Activated B cell treated with CpG ODN at 0.5 μM for 24 hours (primary cell): ENCODE measurements at regions not wholly inside any gene's neighbourhood (a gene's known extent, or its start where the extent isn't known, plus 50 kb on each side); places are given as distances from the start of the nearest gene placed in this dataset.
"Not testable (repeated sequence)": the region's sequence is repeated elsewhere in the genome, so short reads cannot be mapped to it uniquely, and the experiment has no call there.

Source experiments
- ATAC-seq: fragments of 200-7000 bp; cut with Tn5 transposase; one replicate; pipeline ENCODE4 v1.10.0; 2021; ENCODE audit warnings: low read depth, mild to moderate bottlenecking, moderate library complexity
- CTCF ChIA-PET: fragments of 350-600 bp; sonication (Branson Sonifier 250); formaldehyde crosslinking; loops from one replicate; lab custom pipeline; 2021; ENCODE audit warnings: antibody characterized with exemption; lab: Charles Lee
- POLR2A ChIA-PET: fragments of 350-600 bp; sonication (Branson Sonifier 250); formaldehyde crosslinking; loops from one replicate; lab custom pipeline; 2021; ENCODE audit warnings: antibody characterized with exemption; lab: Charles Lee
- DNase-seq: peaks from one replicate; pipeline ENCODE4 v3.0.0; 2022
- H3K27ac Mint-ChIP-seq: one replicate; pipeline ENCODE4 v1.8.0; 2020; ENCODE audit warnings: mixed read lengths
- H3K27me3 Mint-ChIP-seq: one replicate; pipeline ENCODE4 v1.8.0; 2021; ENCODE audit warnings: mixed read lengths
- H3K36me3 Mint-ChIP-seq: one replicate; pipeline ENCODE4 v1.8.0; 2021; ENCODE audit warnings: low read depth, mixed read lengths
- H3K4me1 Mint-ChIP-seq: one replicate; pipeline ENCODE4 v1.8.0; 2021; ENCODE audit warnings: mixed read lengths
- H3K4me3 Mint-ChIP-seq: one replicate; pipeline ENCODE4 v1.8.0; 2020; ENCODE audit warnings: mild to moderate bottlenecking, mixed read lengths
- H3K9me3 Mint-ChIP-seq: one replicate; pipeline ENCODE4 v1.8.0; 2020; ENCODE audit warnings: mixed read lengths
- intact Hi-C: fragments of 100-400 bp; cut with micrococcal nuclease; formaldehyde crosslinking; loops from one replicate; pipeline ENCODE4 v1.15.1; 2024
- TF ChIP-seq, protein P1 (sequence below): fragments of 200-600 bp; IDR thresholded peaks from one replicate; pipeline ENCODE4 v1.8.0; 2022; ENCODE audit warnings: antibody characterized with exemption, mild to moderate bottlenecking

DNA sequence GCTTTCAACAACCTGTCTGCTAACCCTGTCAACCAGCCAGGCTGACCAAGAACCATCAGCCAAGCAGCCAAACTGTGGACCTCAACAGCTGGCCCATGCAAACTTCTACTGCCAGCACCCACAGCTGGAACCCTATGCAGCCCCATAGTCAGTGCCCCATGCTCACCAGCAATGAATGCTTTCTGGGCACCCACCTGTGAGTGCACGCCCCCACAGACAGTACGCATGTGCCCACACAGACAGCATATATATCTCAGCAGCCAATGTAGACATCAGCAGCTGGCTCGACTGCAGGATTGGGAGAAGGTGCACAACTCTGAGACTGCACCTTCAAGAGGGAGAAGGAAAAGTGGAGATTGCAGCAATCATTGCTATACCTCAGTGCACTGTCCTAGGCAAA lies 1534.6 kb downstream of the GRIK2 start:
- no peak overlapping the region for H3K27ac Mint-ChIP-seq
- ChIA-PET CTCF (no interaction called here), POLR2A (no interaction called here)
- DNase-seq = no peak
- H3K4me3 Mint-ChIP-seq = no peak overlapping the region
- TF ChIP-seq, protein P1, sequence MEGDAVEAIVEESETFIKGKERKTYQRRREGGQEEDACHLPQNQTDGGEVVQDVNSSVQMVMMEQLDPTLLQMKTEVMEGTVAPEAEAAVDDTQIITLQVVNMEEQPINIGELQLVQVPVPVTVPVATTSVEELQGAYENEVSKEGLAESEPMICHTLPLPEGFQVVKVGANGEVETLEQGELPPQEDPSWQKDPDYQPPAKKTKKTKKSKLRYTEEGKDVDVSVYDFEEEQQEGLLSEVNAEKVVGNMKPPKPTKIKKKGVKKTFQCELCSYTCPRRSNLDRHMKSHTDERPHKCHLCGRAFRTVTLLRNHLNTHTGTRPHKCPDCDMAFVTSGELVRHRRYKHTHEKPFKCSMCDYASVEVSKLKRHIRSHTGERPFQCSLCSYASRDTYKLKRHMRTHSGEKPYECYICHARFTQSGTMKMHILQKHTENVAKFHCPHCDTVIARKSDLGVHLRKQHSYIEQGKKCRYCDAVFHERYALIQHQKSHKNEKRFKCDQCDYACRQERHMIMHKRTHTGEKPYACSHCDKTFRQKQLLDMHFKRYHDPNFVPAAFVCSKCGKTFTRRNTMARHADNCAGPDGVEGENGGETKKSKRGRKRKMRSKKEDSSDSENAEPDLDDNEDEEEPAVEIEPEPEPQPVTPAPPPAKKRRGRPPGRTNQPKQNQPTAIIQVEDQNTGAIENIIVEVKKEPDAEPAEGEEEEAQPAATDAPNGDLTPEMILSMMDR = no peak
- H3K9me3 Mint-ChIP-seq = peaks cover 3% of the 10 kb centered on the region
- intact Hi-C loops = no loop called here
- ATAC-seq = no peak
- H3K36me3 Mint-ChIP-seq = no peaks in the 10 kb centered on the region
- H3K27me3 Mint-ChIP-seq = no peaks in the 10 kb centered on the region
- no peaks in the 10 kb centered on the region for H3K4me1 Mint-ChIP-seq

DNA sequence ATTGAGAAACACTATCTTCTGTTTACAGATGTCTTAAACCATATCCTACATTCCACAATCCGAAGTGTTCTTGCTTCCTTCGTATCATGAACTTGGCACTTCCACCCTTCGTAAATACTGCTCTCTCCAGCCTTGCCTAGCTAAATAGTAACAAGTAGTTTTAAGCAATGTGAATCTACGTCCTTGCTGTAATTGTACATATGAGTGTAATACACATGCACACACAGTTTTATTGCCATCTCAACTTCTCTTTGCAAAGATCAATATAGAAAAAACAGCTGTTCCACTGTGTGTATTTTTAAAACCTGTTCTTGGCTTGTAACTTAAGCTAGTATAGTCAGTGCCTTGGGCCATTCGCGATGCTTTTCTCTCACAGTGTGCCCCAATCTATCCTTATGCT lies 1524.7 kb downstream of the GRIK2 start:
- Mint-ChIP-seq H3K36me3 (no peaks in the 10 kb centered on the region), H3K4me1 (no peaks in the 10 kb centered on the region), H3K27ac (no peak overlapping the region), H3K4me3 (no peak overlapping the region), H3K27me3 (no peaks in the 10 kb centered on the region), H3K9me3 (peaks cover 12% of the 10 kb centered on the region)
- ChIA-PET POLR2A (no interaction called here), CTCF (no interaction called here)
- DNase-seq = no peak
- TF ChIP-seq, protein P1 = no peak
- ATAC-seq = no peak
- intact Hi-C loops = no loop called here

DNA sequence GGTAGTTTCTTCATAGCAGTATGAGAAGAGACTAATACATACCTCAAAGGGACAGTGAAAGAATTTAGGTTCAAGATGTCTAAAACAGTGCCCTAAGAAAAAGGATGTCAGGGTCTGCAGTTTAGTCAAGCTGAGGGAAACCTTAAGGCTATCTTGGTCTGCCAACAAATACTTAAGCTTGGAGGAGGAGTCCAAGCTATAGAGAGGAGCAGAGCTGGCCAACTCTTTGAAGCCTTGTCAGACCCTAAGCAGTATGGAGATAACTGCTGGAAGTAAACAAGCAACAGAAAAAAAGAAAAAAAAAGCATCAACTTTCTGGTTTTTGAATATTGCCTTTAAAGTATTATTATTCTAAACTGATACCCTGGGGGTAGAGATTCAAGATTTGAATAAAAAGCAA lies 1518.1 kb downstream of the GRIK2 start:
- H3K27me3 Mint-ChIP-seq = no peaks in the 10 kb centered on the region
- POLR2A ChIA-PET = no interaction called here

DNA sequence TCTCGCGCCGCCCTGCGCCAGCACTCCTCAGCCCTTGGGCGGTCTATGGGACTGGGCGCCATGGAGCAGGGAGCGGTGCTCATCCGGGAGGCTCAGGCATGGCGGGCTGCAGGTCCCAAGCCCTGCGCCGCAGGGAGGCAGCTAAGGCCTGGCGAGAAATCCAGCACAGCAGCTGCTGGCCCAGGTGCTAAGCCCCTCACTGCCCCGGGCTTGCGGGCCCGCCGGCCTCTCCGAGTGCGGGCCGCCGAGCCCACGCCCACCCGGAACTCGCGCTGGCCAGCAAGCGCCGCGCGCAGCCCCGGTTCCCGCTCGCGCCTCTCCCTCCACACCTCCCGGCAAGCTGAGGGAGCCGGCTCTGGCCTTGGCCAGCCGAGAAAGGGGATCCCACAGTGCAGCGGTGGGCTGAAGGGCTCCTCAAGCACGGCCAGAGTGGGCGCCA lies 1517.2 kb downstream of the GRIK2 start:
- DNase-seq, H3K27me3 Mint-ChIP-seq, H3K4me1 Mint-ChIP-seq, H3K27ac Mint-ChIP-seq, intact Hi-C loops, CTCF ChIA-PET, H3K36me3 Mint-ChIP-seq, ATAC-seq, POLR2A ChIA-PET, H3K9me3 Mint-ChIP-seq, H3K4me3 Mint-ChIP-seq: not testable (repeated sequence)

More for the DNA sequence above, 1518.1 kb downstream of the GRIK2 start:
- DNase-seq (no peak), ATAC-seq (no peak)
- Mint-ChIP-seq H3K4me3 (no peak overlapping the region), H3K36me3 (no peaks in the 10 kb centered on the region), H3K9me3 (peaks cover 10% of the 10 kb centered on the region), H3K4me1 (no peaks in the 10 kb centered on the region), H3K27ac (no peak overlapping the region)
- TF ChIP-seq, protein P1 = no peak
- CTCF ChIA-PET = no interaction called here
- intact Hi-C loops = no loop called here

DNA sequence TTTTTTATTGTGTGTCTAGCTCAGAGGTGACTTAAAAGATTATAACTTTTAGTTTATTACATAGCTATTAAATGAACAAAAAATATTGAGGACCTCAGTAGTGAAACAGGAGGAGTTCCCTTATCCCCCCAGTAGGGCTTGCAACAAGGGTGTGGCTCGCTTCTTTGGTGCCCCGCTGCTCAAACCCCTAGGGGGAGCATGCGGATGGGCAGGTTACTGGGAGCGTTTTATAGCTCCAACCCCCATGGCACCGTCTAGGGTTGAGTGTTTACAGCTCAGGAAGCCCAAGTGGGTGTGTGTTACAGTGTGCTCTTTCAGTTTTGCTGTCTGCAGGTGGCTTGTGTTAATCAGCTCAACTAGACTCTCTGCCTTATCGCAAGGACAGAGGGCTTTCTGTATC lies 1513.7 kb downstream of the GRIK2 start:
- POLR2A ChIA-PET = no interaction called here
- no peak for DNase-seq
- TF ChIP-seq, protein P1 = no peak
- H3K27me3 Mint-ChIP-seq = no peaks in the 10 kb centered on the region
- no peak overlapping the region for H3K4me3 Mint-ChIP-seq
- CTCF ChIA-PET = no interaction called here
- H3K27ac Mint-ChIP-seq = no peak overlapping the region
- no peak for ATAC-seq
- H3K4me1 Mint-ChIP-seq = no peaks in the 10 kb centered on the region
- H3K36me3 Mint-ChIP-seq = no peaks in the 10 kb centered on the region
- H3K9me3 Mint-ChIP-seq = peaks cover 9% of the 10 kb centered on the region
- intact Hi-C loops = no loop called here

DNA sequence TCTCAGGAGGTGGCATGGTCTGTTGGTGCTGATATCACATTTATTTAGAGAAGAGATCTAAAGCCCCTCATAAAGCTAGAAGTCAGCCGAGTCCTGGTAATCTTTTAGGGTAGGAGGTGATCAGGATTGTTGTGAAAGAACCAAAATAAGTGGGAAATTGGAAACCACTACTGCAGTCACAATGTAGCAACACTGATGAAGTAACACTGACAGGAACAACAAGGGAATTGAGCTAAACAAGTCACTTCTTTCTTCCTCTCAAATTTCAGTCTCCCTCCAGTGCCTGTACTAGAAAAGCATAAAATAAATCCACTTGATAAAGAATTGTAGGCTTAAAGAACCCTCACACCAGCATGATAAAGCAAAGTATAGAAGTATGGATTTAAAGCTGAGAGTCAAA lies 1509.0 kb downstream of the GRIK2 start:
- no peaks in the 10 kb centered on the region for H3K36me3 Mint-ChIP-seq
- no peaks in the 10 kb centered on the region for H3K27me3 Mint-ChIP-seq
- H3K4me3 Mint-ChIP-seq = no peak overlapping the region
- no peak overlapping the region for H3K27ac Mint-ChIP-seq
- no peak for ATAC-seq
- intact Hi-C loops = no loop called here
- CTCF ChIA-PET = no interaction called here
- POLR2A ChIA-PET = no interaction called here
- TF ChIP-seq, protein P1 = no peak
- no peak for DNase-seq
- peaks cover 7% of the 10 kb centered on the region for H3K9me3 Mint-ChIP-seq
- no peaks in the 10 kb centered on the region for H3K4me1 Mint-ChIP-seq
